ENCODE measurements at regions not wholly inside any gene's neighbourhood (a gene's known extent, or its start where the extent isn't known, plus 50 kb on each side); places are given as distances from the start of the nearest gene placed in this dataset.

- 0 out of 2 replicates have a peak, but pooled peaks have one; percentile 38 for TF ChIP-seq ZNF644 (CRISPR knock-in tag; IDR thresholded peaks at IDR 0.05; ENCODE audit: low read depth)
- 0 out of 2 replicates have a peak, but pooled peaks have one; percentile 49 for TF ChIP-seq KDM1A (CRISPR knock-in tag; IDR thresholded peaks at IDR 0.05)
- peak; percentile 64 for TF ChIP-seq TEAD3 (CRISPR knock-in tag; optimal IDR thresholded peaks at IDR 0.05; ENCODE audit: borderline replicate concordance)
- no peak for TF ChIP-seq KIAA2018 (CRISPR knock-in tag; IDR thresholded peaks at IDR 0.05; ENCODE audit: borderline replicate concordance)
- no peak for TF ChIP-seq ZNF713 (CRISPR knock-in tag; IDR thresholded peaks at IDR 0.05)
- TF ChIP-seq FOXA3 (CRISPR knock-in tag; IDR thresholded peaks at IDR 0.05), result no peak
- no peak for TF ChIP-seq STAT6 (CRISPR knock-in tag; IDR thresholded peaks at IDR 0.05; ENCODE audit: borderline replicate concordance)
- TF ChIP-seq TOPORS (CRISPR knock-in tag; IDR thresholded peaks at IDR 0.05), result no peak
- TF ChIP-seq POLR2A (IDR thresholded peaks at IDR 0.05; ENCODE audit: insufficient read depth in 1 of 2, low read depth in 2 of 2, low read length in 2 of 2), result no peak
- no peak for TF ChIP-seq RARA (CRISPR knock-in tag; IDR thresholded peaks at IDR 0.05)
- TF ChIP-seq ZBTB42 (CRISPR knock-in tag; IDR thresholded peaks at IDR 0.05), result no peak
- no peak for TF ChIP-seq ZBTB43 (CRISPR knock-in tag; conservative IDR thresholded peaks at IDR 0.05)
- TF ChIP-seq ZSCAN31 (CRISPR knock-in tag; IDR thresholded peaks at IDR 0.05; ENCODE audit: low read depth), result no peak
- TF ChIP-seq ZNF770 (CRISPR knock-in tag; IDR thresholded peaks at IDR 0.05), result peak; percentile 99
- TF ChIP-seq RXRB (CRISPR knock-in tag; IDR thresholded peaks at IDR 0.05; ENCODE audit: borderline replicate concordance), result no peak
- TF ChIP-seq RBFOX2 (IDR thresholded peaks at IDR 0.05; ENCODE audit: low read depth, low read length), result no peak
- no peak for TF ChIP-seq ZNF616 (CRISPR knock-in tag; IDR thresholded peaks at IDR 0.05; ENCODE audit: low read depth)
- no peak for TF ChIP-seq ZNF260 (CRISPR knock-in tag; IDR thresholded peaks at IDR 0.05; ENCODE audit: borderline replicate concordance, low read depth)
Measured at GRCh38 chr6:27748661-27749060, 163.5 kb downstream of the OR2B2 start (continued).

Measured in HepG2 (cell line).